ENCODE measurements at regions not wholly inside any gene's neighbourhood (a gene's known extent, or its start where the extent isn't known, plus 50 kb on each side); places are given as distances from the start of the nearest gene placed in this dataset.

DNA sequence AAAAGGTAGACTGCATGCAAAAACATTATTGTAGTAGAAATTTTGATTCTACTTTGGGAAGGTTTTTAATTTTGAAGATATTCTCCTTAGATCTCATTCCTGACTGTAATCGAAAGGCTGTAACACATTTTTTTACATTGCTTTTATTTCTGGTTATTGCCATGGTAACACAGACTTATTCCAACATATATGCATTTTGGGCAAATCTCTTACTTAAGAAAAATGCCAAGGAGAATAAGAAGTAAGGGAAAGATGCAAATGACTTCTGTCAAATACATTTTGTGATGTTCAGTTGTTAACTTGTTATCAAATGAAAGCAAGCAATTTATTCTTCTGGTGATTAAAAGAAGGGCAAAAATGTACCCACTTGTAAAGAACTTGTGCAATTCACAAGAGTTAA is 267.5 kb downstream of the AASDHPPT start:
- DNase-seq: no peak

- DNase-seq: no peak
These were observed 275.6 kb downstream of the AASDHPPT start for GRCh38 chr11:106353031-106353430.

GRCh38 chr11:106369224-106369623 is 291.8 kb downstream of the AASDHPPT start:
- DNase-seq: no peak

DNA sequence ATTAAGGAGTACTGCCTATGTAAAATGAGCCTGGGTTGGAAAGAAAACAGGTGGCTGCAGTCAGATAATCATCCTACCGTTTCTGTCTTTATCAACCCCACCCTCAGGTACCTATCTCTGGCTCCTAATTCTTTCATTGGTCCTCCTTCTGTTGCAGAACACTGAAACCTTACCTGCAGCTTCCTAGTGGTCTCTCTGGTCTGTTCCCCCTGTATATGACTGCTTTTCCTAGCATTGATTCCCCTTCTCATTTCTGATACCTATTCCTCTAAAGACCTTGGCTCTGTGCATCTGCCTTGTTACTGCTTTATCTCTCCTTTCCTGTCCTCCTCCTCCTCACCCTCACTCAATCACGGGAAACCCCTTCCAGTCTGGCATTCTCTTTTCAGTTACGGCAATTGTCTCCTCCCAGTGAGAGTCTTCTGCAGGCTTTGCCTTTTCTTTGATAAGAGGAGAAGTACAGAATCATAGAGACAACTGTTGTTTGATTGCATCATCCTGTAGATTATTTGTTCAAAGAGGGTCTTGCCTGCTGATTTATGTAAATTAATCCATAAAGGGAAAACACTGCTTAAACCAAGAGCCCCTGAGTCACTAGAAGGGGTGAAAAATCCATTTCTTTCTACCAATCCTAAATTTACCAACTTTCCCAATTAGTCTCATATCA is 301.2 kb downstream of the AASDHPPT start:
- DNase-seq: no peak

GRCh38 chr11:106379265-106379664 is 301.8 kb downstream of the AASDHPPT start:
- DNase-seq: no peak

- no peak for DNase-seq
These were observed 302.2 kb downstream of the AASDHPPT start for GRCh38 chr11:106379712-106380111.

GRCh38 chr11:106381895-106382294 is 304.4 kb downstream of the AASDHPPT start:
- no peak for DNase-seq

DNA sequence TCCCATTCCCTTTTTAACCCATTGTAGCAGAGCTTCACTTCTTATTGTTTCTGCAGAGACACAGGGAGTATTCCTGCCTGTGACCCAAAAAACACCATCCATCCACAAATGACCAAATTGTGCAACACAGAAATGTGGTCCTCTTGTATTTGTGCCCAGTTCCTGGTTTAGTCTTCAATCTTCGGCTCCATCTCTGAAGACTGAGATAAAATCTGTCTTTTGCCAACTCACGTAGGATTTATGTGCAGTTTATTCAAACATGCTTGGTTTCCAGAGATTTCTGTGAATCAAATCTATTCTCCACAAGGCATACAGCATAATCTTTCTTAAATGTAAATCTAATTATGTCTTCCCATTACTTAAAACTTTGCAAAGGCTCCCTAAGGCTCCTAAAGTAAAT is 307.0 kb downstream of the AASDHPPT start:
- no peak for DNase-seq

DNA sequence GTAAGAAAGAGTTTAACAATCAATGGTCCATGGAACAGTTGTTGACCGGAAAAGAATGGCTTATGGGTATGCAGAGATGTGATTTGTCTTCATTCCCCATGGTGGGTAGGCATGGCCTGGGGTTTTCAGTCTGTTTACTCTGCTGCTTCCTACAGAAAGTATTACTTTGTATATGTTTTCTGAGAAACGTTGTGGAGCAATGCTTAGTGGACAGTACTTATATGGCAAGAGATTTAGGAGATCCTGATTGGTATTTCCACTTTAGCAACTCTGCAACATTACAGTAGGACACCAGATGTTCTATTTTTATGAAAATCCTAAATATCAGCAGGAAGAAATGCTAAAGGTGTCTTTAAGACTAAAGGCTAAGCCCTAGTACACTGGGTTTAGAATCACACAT is 309.1 kb downstream of the AASDHPPT start:
- no peak for DNase-seq

DNA sequence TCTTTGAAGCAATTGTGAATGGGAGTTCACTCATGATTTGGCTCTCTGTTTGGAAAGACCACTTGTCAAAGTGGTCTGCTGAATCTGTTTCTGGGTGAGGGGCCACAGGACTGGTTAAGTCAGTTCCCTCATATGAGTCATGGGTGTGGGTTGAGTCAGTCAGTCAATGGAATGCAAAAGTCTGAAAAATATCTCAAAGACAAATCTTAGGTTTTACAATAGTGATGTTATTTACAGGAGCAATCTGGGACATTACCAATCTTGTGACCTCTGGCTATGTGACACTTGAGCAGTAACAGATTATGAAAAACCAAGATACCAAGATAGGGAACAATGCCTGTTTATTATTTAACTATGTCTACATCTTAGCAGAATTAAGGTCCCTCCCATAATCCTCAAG is 311.6 kb downstream of the AASDHPPT start:
- no peak for DNase-seq

- DNase-seq: no peak
These were observed 312.6 kb downstream of the AASDHPPT start for GRCh38 chr11:106390078-106390477.

DNA sequence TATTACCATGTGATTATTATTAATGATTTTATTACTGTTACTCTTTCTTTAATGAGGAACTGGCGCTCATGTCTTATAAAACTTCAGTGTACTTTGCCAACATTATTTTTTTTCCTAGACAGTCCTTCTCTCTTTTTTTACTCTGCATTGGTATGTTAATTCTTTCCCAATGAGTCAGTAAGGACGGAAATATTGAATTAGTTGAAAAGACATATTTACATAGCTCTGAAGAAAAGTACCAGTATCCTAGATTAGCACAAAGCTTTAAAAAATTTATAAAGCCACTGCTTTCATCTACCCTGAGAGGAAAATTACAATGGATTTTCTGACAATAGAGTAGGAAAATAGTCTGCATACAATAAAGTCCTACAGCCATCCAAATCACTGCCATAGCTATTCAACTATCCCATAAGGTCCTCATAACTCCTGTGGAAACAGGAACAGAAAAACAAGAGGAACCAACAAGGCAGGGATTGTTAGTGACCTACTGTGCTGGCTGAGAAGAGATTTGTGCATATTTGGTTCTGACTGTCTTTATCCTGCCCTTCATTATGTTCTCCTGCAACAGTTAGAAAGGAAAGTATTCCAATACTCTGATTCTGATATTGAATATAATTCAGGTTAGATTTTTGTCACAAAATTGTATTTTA is 314.4 kb downstream of the AASDHPPT start:
- DNase-seq: no peak

GRCh38 chr11:106395716-106396349 is 318.4 kb downstream of the AASDHPPT start:
- no peak for DNase-seq

DNA sequence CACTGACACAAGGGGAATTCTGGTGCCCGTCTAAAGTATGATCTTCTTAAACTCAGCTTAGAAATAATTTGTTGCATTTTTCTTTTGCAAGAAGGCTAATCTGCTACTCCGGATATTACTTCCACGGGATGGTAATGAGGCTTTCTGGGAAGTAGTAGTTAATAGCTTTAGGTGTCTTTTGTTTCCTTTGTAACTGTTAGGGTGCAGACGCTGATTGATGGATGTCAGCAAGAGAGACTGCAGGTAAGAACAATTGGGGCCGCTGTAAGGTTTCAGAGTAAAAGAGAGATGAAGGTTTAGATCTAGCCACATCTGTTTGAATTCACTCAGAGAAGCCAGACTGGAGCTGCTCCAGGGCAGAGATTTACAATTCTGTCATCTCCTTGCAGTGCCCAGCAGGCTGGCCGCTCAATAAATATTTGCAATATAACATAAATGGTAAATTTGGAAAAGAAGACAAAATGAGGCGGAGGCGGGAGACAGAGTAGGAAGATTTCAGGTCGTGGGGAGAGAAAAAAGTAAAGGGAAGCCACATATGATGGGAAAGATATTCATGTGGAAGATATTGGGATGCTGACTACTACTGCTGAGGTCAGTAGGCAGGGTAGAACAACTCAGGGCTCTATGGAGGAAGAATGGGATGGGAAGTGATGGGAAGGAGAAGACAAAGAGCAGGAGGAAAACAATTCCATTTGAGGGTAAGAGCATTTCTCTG is 320.5 kb downstream of the AASDHPPT start:
- DNase-seq: no peak

- DNase-seq: no peak
These were observed 321.1 kb downstream of the AASDHPPT start for GRCh38 chr11:106398502-106399075.

DNA sequence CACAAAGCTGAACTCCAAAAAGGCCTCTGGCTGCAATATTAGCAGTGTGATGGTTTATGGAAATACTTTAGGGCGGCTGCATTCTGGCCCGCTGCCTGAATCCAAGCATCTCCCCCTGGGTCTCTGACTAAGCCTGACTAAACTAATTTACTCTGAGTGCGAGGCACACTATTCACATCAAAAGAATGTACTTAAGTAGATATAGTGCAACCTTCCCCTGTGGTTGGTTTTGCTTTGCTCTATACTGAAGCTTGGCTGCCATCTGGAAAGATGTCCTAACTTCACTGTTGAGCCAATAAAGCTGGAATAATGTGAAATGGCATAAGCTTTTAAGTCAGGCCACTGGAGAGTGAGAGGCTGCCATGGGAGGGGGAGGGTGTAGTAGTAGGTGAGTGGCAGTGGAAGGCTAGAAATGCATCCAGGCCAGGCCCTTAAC is 321.6 kb downstream of the AASDHPPT start:
- DNase-seq: no peak

- no peak for DNase-seq
These were observed 322.2 kb downstream of the AASDHPPT start for GRCh38 chr11:106399624-106400023.

- DNase-seq: no peak
These were observed 323.6 kb downstream of the AASDHPPT start for GRCh38 chr11:106400949-106401570.

DNA sequence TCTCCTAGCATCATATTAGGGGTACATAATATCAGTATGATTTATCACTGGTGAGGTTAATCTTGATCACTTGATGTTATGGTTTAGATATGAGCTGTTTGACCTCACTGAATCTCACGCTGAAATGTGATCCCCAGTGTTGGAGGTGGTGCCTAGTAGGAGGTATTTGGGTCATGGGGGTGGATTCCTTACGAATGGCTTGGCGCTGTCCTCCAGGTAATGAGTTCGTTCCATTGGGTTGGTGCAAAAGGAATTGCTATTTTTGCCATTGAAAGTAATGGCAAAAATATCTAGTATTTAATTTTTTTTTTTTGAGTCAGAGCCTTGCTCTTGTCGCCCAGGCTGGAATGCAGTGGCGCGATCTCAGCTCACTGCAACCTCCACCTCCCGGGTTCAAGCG is 326.3 kb downstream of the AASDHPPT start:
- no peak for DNase-seq

DNA sequence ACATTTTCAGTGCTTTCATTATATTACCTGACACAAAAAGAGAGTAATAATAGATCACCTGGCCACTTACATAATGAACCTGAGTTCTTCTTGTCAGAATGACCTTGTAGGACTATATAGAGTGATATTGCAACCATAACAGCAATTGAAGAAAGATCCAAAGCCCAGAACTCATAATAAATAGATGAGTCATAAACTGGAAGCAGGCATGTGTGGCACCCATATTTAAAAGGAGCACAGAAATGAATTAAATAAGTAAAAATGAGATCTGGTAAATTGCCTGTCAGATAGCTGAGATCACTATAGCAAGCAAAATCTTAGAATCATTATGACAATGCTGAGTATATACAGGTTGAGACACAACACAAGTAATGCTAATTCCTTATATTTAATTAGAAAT is 331.8 kb downstream of the AASDHPPT start:
- no peak for DNase-seq

DNA sequence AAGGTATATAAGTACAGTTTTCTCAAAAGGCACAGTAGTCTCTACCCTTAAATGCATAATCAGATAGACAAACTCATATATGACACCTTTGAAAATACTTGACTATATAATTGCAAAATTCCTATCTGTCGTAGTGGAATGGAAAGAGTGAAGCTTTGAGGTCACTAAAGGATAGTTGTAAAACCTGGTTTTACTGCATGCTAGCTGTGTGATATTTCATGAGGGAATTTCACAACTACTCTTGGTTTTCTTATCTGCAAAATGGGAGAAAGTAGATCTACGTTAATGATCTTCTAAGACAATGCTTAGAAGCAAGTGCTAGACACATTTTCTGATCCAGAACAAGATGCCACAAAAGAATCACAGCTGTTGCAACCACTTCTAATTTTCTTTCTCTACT is 332.2 kb downstream of the AASDHPPT start:
- DNase-seq: no peak

DNA sequence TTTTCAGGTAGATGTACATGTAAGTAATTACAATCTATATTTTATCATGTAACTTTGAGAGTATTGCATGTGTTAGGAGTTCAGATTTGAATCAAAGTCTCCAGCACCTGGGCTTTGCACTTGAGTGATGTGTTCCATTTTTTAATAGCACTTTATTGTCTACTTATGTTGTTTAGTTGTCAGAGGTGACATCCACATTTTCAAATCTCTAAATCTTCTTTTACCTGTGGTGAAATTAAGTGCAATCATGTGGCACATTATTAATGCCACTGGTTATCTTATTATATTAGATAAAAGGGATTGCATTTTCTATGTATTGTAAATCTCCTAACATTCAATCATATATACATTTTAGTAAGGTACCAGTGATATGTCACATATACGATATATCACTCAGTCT is 333.4 kb downstream of the AASDHPPT start:
- DNase-seq: no peak

DNA sequence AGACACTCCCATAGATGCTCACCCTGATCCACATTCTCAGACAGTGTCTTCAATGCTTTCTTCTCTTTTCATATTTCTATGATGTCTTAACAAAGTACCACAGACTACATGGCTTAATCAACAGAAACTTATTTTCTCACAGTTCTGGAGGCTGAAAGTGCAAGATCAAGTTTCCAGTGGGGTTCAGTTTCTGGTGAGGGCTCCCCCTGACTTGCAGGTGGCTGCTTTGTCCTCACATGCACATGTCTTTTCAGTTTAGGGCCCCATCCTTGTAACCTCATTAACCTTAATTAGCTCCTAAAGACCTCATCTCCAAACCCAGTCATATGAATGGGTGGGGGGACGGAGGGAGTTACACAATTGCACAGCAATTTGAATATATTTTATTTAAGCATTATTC is 335.8 kb downstream of the AASDHPPT start:
- DNase-seq: no peak

Data from NCI-H510A (cell line).